Muscle layer of duodenum (tissue), 2 donors: ENCODE measurements at regions not wholly inside any gene's neighbourhood (a gene's known extent, or its start where the extent isn't known, plus 50 kb on each side); places are given as distances from the start of the nearest gene placed in this dataset.
"Not testable (repeated sequence)": the region's sequence is repeated elsewhere in the genome, so short reads cannot be mapped to it uniquely, and the experiment has no call there.

Source experiments
- H3K27ac ChIP-seq: one replicate; pipeline ENCODE4 v1.7.0; 2013; ENCODE audit warnings: mild to moderate bottlenecking, low read length
- H3K27me3 ChIP-seq: one replicate; pipeline ENCODE4 v1.7.0; 2013; ENCODE audit warnings: low read depth, mild to moderate bottlenecking, control low read depth, low read length
- H3K36me3 ChIP-seq, 2 donors: one replicate each; pipeline ENCODE4 v1.7.0; 2013; ENCODE audit warnings: low read length in 2 of 2, control low read depth in 1 of 2, mild to moderate bottlenecking in 1 of 2; ENCODE audit not compliant: insufficient read depth in 2 of 2, control insufficient read depth in 1 of 2
- H3K4me1 ChIP-seq, 2 donors: one replicate each; pipeline ENCODE4 v1.7.0; 2013; ENCODE audit warnings: low read length in 2 of 2, mild to moderate bottlenecking in 2 of 2, control low read depth in 1 of 2, moderate library complexity in 1 of 2; ENCODE audit not compliant: insufficient read depth in 2 of 2, control insufficient read depth in 1 of 2
- H3K4me3 ChIP-seq, 2 donors: one replicate each; pipeline ENCODE4 v1.7.0; 2013; ENCODE audit warnings: low read length in 2 of 2, low read depth in 1 of 2, mild to moderate bottlenecking in 1 of 2
- H3K9me3 ChIP-seq, 2 donors: one replicate each; pipeline ENCODE4 v1.7.0; 2013; ENCODE audit warnings: low read length in 2 of 2, control low read depth in 1 of 2, mild to moderate bottlenecking in 1 of 2; ENCODE audit not compliant: control insufficient read depth in 1 of 2
- donor health status: healthy.

- Histone ChIP-seq H3K27me3 (no peaks in the 10 kb centered on the region), H3K4me3 (no peak overlapping the region), H3K9me3 (no peaks in the 10 kb centered on the region), H3K36me3 (no peaks in the 10 kb centered on the region), H3K4me1 (no peaks in the 10 kb centered on the region), H3K27ac (no peak overlapping the region)
These were observed 78.6 kb upstream of the MAGI2 start for GRCh38 chr7:79531905-79532664.

DNA sequence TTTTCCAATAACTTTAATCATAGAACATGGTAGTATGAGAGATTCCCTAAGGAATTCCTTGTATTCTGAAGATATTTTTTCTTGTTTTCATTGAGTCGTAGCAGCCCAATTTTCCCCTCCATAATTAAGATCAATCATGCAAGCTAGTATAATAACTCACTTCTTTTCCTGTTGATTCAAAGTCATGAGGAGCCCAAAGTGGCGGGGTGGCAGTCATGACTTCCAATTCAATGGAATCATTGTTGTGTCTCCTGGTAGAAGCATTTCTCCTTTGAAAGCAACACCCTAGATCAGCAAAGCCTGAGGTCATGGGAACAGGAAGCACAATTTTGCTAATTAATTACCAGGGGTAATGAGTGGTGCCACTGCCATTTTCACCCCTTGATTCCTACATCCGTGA lies 77.6 kb upstream of the MAGI2 start:
- Histone ChIP-seq H3K27me3 (no peaks in the 10 kb centered on the region), H3K4me1 (no peaks in the 10 kb centered on the region), H3K27ac (no peak overlapping the region), H3K9me3 (no peaks in the 10 kb centered on the region), H3K4me3 (no peak overlapping the region), H3K36me3 (no peaks in the 10 kb centered on the region)

DNA sequence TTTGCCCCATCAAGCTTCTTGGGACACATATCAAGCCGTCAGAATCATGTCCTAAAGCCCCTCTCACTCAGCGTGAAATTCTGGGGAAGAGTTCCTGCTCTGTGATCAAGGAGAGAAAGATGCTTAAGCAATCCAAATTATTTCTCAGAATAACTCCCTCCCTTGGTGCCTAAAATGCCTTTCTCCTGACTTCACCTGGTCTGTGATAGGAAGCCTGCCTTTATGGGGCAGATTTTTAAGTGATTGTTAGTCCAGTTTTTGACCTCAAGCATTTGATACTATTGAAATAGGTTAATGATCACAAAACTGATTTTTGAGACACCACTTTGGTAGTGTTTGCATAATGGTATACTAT lies 76.4 kb upstream of the MAGI2 start:
- Histone ChIP-seq H3K36me3 (no peaks in the 10 kb centered on the region), H3K27ac (no peak overlapping the region), H3K4me1 (no peaks in the 10 kb centered on the region), H3K27me3 (no peaks in the 10 kb centered on the region), H3K4me3 (no peak overlapping the region), H3K9me3 (no peaks in the 10 kb centered on the region)

DNA sequence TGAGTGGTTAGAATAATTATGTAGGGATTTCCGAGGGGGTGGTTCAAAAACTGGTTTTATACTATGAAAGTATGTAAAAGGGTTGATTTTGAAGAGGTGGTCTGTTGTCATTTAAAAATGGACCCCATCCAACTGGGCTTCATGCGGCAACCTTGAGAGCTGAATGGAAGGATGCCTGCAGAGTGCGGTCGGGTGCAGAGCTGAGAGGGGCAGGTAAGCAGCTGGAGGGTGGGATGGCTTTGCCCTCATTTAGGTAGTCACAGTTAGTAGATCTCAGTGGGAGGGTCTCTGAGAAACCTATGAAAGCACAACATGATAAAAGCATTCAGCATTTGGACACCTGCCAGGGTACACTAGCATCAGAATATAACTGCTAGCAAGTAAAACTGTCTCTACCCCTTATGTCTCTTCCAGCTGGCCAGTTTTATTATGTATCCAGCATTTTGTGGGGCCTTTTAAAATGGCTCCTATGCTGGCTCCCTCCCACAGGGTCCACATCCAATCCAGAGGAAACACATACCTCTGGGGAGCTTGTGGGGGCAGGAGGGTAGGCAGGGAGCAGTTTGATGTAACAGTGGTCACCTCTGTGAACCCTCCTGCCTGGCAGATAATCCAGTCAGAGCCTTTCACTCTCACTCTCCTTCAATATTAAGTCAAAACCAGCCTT lies 75.9 kb upstream of the MAGI2 start:
- no peaks in the 10 kb centered on the region for H3K27me3 ChIP-seq
- no peaks in the 10 kb centered on the region for H3K9me3 ChIP-seq
- H3K27ac ChIP-seq = no peak overlapping the region
- no peak overlapping the region for H3K4me3 ChIP-seq
- no peaks in the 10 kb centered on the region for H3K4me1 ChIP-seq
- no peaks in the 10 kb centered on the region for H3K36me3 ChIP-seq

DNA sequence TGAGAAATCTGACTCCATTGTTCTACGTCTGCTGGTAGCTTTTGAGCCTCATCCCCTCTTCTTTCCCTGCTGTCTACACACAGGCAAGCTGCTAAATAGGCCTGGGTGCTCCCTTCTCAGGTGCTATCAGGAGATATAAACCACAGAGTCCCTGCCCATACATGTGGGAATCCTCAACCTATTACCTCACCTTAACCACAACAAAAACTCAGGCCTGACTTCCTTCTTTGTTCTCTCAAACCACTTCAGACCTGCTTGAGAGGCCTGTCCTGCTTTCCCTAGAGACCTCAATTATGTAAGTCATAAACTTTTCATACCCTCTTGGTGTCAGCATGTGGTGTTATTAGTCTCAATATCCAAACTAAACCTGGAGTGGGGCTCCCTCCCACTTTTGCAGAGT lies 75.0 kb upstream of the MAGI2 start:
- Histone ChIP-seq H3K27me3 (no peaks in the 10 kb centered on the region), H3K27ac (no peak overlapping the region), H3K4me3 (no peak overlapping the region), H3K4me1 (no peaks in the 10 kb centered on the region), H3K36me3 (no peaks in the 10 kb centered on the region), H3K9me3 (no peaks in the 10 kb centered on the region)

GRCh38 chr7:79524048-79524447 lies 70.6 kb upstream of the MAGI2 start:
- Histone ChIP-seq H3K27ac (no peak overlapping the region), H3K27me3 (no peaks in the 10 kb centered on the region), H3K9me3 (no peaks in the 10 kb centered on the region), H3K36me3 (no peaks in the 10 kb centered on the region), H3K4me1 (no peaks in the 10 kb centered on the region), H3K4me3 (no peak overlapping the region)

DNA sequence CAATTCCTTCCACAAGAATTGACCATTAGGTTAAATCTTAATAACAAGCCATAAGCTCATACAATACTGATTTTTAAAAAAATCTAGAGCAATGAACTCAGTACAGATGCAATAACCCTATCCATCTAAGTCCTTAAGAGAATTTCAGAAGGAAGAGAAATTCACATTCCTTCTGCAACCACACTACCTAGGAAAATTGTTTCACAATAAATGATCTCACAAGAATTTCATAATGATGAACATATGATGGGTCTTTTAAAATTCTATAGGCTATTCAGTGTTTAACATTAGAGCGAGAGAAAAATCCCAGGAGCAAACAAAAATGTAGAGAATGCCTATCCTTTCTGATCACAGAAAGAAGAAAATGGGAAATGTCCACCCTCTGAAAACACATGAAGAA lies 70.0 kb upstream of the MAGI2 start:
- Histone ChIP-seq H3K9me3 (no peaks in the 10 kb centered on the region), H3K27ac (no peak overlapping the region), H3K4me3 (no peak overlapping the region), H3K27me3 (no peaks in the 10 kb centered on the region), H3K36me3 (no peaks in the 10 kb centered on the region), H3K4me1 (no peaks in the 10 kb centered on the region)

GRCh38 chr7:79520543-79520942 lies 67.1 kb upstream of the MAGI2 start:
- Histone ChIP-seq H3K36me3 (no peaks in the 10 kb centered on the region), H3K9me3 (no peaks in the 10 kb centered on the region), H3K27me3 (no peaks in the 10 kb centered on the region)

GRCh38 chr7:79515358-79515757 lies 61.9 kb upstream of the MAGI2 start:
- Histone ChIP-seq H3K4me1 (no peaks in the 10 kb centered on the region), H3K27me3 (no peaks in the 10 kb centered on the region), H3K36me3 (no peaks in the 10 kb centered on the region), H3K4me3 (no peak overlapping the region), H3K9me3 (no peaks in the 10 kb centered on the region), H3K27ac (no peak overlapping the region)

More at GRCh38 chr7:79520543-79520942, 67.1 kb upstream of the MAGI2 start:
- H3K4me1 ChIP-seq = no peaks in the 10 kb centered on the region
- H3K4me3 ChIP-seq = no peak overlapping the region
- no peak overlapping the region for H3K27ac ChIP-seq

DNA sequence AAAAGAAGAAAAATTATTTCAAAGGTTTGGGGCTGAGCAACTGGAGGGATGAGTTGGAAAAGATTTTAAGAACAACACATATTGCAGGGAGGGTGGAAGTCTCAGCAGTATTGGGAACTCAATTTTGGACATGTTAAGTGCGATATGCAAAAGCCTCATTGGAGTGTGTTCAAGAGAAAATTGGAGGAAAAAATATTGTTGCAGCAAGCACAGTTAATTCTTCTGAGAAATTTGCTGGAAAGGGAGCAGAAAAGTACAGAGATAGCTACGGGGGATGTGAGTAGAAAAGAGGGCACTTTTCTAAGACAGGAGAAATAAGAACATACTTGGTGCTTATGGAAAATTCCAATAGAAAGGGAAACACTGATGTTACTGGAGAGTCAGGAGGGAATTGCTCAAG lies 59.8 kb upstream of the MAGI2 start:
- no peaks in the 10 kb centered on the region for H3K27me3 ChIP-seq
- no peak overlapping the region for H3K27ac ChIP-seq

GRCh38 chr7:79512261-79512660 lies 58.8 kb upstream of the MAGI2 start:
- Histone ChIP-seq H3K27ac (no peak overlapping the region), H3K9me3 (no peaks in the 10 kb centered on the region), H3K4me3 (no peak overlapping the region), H3K4me1 (no peaks in the 10 kb centered on the region), H3K36me3 (no peaks in the 10 kb centered on the region), H3K27me3 (no peaks in the 10 kb centered on the region)

More for the DNA sequence above, 59.8 kb upstream of the MAGI2 start:
- Histone ChIP-seq H3K4me1 (no peaks in the 10 kb centered on the region), H3K9me3 (no peaks in the 10 kb centered on the region), H3K4me3 (no peak overlapping the region), H3K36me3 (no peaks in the 10 kb centered on the region)

- not testable (repeated sequence) for H3K4me3 ChIP-seq, H3K27me3 ChIP-seq, H3K36me3 ChIP-seq, H3K4me1 ChIP-seq, H3K27ac ChIP-seq, H3K9me3 ChIP-seq
These were observed 57.6 kb upstream of the MAGI2 start for GRCh38 chr7:79511056-79511455.
